ENCODE measurements at regions not wholly inside any gene's neighbourhood (a gene's known extent, or its start where the extent isn't known, plus 50 kb on each side); places are given as distances from the start of the nearest gene placed in this dataset.
A peak's percentile ranks its signal among the peaks of the same experiment; 100 is the strongest.

DNA sequence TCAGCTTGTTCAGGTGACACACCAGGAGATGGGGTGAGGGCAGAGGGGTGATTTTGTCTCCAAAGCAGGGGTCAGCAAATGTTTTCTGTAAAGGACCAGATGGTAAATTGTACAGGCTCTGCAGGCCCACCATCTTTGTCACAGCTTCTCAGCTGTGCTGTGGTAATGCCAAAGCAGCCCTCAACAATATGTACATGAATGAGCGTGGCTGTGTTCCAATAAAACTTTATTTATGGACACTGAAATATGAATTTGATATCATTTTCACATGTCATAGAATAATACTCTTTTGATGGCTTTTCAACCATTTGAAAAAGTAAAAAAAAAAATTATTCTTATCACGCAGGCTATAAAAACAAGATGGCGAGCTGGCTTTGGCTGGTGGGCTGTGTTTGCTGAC, 206.4 kb upstream of the RPL38 start:
- no peak for DNase-seq

- DNase-seq: no peak
These were observed 205.2 kb upstream of the RPL38 start for GRCh38 chr17:73998249-73998648.

GRCh38 chr17:73998653-73999645, 204.5 kb upstream of the RPL38 start:
- DNase-seq: peak; percentile 25

- DNase-seq: no peak
These were observed 202.3 kb upstream of the RPL38 start for GRCh38 chr17:74001145-74001544.

GRCh38 chr17:74002241-74002640, 201.2 kb upstream of the RPL38 start:
- no peak for DNase-seq

- DNase-seq: no peak
These were observed 199.4 kb upstream of the RPL38 start for GRCh38 chr17:74004056-74004455.

GRCh38 chr17:74005790-74006189, 197.7 kb upstream of the RPL38 start:
- DNase-seq: no peak

DNA sequence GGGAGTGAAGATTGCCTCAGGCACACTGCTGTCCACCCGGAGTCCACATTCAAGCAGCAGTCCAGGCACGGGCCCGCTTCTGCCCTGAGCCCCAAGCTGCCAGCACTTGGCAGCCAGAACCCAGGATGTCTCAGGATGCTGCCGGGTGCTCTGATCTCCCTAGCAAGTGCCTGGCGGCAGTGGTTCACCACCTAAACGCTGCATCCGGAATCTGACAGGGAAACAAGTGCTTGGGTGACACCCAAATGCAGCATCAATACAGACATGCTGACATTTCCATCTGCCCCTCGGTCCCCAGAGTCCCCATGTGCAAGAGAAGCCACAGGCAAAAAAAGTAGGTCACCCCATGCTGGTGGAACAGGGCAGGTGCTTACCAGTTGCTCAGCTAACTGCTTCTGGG, 197.1 kb upstream of the RPL38 start:
- no peak for DNase-seq

DNA sequence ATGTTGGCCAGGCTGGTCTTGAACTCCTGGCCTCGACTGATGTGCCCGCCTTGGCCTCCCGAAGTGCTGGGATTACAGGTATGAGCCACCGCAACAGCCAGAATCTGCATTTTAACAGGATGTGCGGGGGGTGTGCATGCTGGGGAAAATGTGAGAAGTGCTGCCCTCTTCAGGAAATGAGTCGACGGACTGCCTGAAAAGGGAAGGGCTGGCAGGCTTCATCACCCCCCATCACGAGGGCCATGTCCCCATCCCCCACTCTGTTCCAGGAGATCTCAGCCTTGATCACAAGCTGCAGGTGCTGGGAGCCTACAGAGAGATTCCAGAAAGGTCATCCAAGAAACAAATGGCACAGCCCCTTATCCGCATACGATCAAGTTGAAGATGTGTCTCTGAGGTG, 195.3 kb upstream of the RPL38 start:
- no peak for DNase-seq

GRCh38 chr17:74009056-74009625, 194.3 kb upstream of the RPL38 start:
- DNase-seq: no peak

DNA sequence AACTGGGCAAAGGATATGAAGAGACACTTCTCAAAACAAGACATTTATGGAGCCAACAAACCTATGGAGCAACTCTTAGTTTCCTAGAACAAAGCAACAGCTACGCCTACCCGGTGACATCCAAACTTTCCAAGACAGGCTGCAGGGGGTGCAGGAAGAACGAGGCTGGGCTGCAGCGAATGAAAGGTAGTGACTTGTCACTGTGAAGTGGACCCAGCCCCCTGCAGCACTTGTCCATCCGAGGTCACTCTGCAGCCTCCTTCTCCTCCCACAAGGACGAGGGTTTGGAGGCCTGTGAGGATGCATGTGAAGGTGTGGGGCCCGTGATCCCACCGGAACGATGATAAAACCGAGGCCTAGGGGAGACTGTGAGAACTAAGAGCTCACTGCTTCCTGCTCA, 192.6 kb upstream of the RPL38 start:
- no peak for DNase-seq

GRCh38 chr17:74011966-74012365, 191.5 kb upstream of the RPL38 start:
- peak; percentile 57 for DNase-seq

DNA sequence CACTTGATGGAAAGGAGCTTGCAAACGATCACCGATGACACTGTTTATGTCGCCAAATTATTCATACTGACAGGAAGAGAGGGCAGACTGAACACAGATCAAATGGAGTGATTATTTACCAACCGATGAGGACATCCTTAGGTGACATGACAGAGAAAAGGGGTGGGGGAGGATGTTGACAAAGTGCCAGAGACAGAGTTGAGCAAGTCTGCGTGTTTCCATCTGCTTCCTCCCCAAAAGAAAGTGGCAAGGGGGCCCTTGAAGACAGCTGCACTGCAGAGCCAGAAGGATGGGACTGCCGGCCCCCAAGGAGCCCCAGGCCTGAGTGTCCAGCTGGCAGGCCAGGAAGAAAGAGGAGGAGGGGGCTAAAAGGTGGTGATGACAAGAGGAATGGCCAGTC, 191.0 kb upstream of the RPL38 start:
- peak; percentile 53 for DNase-seq

- DNase-seq: no peak
These were observed 188.2 kb upstream of the RPL38 start for GRCh38 chr17:74015316-74015715.

DNA sequence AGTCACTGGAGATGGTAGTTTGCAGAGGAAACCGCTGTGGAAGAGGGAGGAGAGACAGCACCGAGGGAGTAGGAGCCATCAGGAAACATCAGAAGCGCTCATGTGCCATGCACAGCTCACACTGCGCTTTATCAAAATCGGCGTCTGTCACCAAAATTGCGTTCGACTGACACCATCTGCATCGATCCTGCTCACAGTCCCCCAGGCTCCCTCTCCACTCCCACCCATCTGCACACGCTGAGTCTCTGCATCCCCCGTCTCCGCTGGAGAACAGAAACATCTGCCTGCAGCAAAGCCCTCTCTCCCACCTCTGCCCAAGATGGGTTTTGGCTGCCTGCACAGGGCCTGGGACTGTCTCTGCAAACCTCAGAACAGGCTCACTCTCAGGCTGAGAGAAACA, 187.5 kb upstream of the RPL38 start:
- DNase-seq: no peak

GRCh38 chr17:74016461-74016860, 187.0 kb upstream of the RPL38 start:
- DNase-seq: no peak

- no peak for DNase-seq
These were observed 186.0 kb upstream of the RPL38 start for GRCh38 chr17:74017466-74017865.

GRCh38 chr17:74018115-74018514, 185.4 kb upstream of the RPL38 start:
- DNase-seq: no peak

DNA sequence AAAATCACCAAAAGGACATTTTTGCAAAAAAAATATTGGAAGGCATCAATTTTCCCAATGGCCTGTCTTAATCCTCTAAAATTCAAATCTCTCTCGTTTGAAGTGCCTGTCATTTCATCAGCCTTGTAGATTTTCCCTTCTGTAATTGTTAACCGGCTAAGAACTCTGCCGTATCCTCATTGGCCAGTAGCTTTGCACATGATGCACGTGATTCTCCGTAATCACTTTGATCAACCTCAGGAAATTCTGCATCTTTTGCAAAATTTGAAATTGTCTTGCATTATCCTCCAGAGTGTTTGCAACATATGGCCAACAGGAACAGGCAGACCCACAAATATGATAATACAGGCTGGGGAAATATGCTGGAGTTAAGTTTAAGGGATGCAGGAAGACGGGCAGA, 184.2 kb upstream of the RPL38 start:
- DNase-seq: no peak

GRCh38 chr17:74019860-74020259, 183.6 kb upstream of the RPL38 start:
- no peak for DNase-seq

- DNase-seq: no peak
These were observed 183.0 kb upstream of the RPL38 start for GRCh38 chr17:74020522-74020921.

DNA sequence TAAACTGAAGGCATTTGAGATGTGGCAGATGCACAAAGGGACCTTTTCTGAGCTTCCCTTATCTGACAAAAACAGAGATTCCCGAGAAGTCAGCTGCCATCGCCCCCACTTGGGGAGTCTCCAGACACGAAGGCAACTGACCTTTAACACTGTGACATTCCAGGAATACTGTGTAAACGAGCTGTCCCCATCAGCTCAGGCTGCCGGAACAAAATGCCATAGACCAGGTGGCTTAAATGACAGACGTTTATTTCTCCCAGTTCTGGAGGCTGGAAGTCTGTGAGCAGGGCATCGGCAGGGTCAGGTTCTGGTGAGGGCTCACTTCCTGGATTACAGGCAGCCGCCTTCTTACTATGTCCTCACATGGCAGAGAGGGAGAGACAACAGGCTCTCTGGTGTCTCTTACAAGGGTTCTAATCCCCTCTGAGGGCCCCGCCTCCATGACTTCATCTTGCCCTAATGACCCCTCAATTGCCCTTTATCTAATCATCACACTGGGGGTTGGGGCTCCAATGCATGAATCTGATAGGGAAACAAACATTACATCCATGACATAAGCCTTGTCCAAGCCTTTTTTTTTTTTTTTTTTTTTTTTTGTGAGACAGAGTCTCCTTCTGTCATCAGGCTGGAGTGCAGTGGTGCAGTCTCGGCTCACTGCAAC, 178.5 kb upstream of the RPL38 start:
- DNase-seq: no peak

DNA sequence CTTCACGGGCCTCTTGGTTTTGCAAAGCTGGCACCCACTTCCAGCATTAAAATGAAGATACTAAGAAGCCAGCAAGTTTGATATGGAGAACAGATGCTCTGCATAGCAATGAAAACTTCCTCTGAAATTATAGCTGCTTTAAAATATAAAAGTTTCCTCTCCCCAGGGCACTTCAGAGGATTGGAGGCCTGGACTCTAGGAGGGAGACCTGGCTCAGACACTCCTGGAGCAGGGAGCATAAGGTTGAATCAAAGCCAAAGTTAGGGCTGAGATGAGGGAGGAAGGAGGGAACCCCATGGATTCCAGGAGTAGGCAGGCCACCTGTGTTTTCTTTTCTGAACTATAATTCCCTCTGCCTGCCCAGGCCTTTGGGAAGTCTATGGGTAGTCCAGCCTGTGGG, 176.0 kb upstream of the RPL38 start:
- no peak for DNase-seq

Measured in NCI-H748 treated with DMSO at 0.1 percent for 48 hours (cell line).